HG03280 (cell line): ENCODE measurements at regions not wholly inside any gene's neighbourhood (a gene's known extent, or its start where the extent isn't known, plus 50 kb on each side); places are given as distances from the start of the nearest gene placed in this dataset.
"Not testable (repeated sequence)": the region's sequence is repeated elsewhere in the genome, so short reads cannot be mapped to it uniquely, and the experiment has no call there.

Experiments
- ATAC-seq: cut with Tn5 transposase; IDR thresholded peaks from one replicate; pipeline ENCODE4 v1.9.1; 2021; ENCODE audit warnings: mild to moderate bottlenecking, moderate library complexity; ENCODE audit not compliant: unreplicated experiment

DNA sequence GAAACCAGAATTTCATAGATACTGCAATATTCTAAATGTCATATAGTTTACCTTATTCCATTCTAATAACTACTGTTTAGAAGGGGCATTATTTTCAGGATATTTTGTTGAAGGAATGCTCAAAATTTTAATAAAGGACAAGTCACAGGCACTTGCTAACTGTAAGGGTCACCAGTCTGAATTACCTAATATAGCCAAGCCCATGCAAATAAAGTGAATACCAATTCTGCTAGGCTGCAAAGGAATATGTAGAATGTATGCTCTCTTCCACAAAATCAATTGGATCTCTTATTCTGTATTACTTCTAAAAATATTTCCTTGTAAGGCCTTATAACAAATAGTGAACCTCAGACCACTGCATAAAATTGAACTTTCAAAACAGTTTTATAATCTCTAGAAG is 52.3 kb upstream of the FAT4 start:
- no peak for ATAC-seq

DNA sequence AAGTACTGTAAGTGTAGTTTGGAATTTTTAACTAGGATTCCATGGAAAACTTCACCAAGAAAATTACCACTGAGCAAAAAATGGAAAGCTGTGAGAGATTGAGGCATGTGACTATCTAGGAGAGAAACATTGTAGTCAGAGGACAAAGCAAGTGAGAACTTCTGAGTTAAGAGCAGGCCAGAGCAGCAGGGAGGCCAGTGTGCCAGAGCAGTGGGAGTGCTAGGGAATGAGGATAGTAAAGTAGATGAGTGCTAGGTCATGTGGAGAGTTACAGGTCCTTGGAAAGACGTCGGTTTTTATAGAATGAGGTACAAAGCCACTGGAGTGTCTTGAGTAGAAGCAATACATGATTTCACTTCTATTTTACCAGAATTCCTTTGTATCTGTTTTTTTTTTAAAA is 52.7 kb upstream of the FAT4 start:
- no peak for ATAC-seq

- no peak for ATAC-seq
These were observed 60.6 kb upstream of the FAT4 start for GRCh38 chr4:125254106-125254505.

DNA sequence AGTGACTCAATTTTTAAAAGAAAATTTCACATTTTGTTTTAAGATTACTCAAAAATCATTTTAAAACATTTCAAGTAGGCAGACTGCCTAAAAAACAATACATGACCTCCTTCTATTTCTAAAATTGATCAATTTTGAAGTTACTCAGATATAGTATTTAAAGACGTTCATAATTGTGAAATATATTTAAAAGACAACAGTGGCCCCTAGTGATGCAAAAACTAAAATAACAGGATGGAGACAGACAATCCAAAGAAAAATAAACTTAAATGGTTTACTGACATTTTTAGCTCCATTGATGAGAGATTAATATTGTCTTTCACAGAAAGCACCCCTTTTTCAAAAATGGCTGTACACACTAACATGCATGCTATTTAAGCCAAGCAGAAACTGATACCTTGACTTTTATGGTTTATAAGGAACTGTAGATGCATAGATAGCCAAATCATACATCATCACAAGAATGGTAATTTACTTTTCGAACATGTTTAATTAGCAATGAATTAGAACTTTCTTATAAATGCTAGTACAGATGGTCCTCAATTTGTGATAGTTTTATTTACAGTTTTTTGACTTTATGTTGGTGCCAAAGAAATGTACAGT is 69.8 kb upstream of the FAT4 start:
- no peak for ATAC-seq

DNA sequence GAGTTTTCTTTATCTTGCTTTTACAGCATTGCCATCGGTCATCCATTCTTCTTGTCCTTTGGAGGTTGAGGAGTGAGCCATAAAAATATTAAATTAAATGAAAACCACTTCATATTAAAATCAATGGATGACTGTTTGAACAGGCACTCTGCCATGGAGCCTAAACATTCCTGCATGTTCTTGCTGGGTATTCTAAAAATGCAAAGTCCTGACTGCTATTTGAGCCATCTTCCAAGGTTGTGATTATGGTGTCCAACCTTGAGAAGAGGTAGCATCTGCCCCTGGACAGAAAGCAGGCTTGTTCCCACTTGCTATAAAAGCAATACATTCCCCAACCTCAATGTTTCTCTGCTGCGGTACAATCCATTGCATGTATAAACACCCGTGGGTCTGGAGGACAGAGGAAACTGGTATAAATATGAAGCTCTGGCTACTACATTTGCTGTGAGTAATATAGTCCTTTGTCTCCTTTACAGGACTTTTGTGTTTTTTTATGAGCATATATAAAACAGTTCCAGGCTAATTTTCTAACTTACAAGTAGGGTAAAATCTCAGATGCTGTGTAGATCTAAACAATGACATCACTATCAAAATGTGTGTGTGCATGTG is 70.9 kb upstream of the FAT4 start:
- no peak for ATAC-seq

DNA sequence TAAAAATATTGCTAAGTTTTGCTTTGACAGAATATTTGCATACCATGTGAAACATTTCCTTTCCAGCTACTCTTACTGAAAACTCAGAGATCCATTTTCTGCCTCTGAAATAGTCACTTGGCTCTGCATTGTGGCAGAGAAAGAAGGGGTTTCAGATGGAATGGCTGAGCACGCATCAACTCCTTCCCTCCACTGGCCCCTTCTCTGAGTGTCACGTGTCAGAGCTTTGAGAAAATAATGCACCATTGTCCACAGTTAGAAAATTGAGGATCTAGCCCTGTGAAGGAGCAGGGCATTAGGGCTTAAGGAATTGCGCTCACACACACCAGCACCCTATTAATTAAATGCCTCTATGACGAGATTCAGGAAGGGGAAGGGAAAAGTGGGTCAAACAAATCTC is 78.8 kb upstream of the FAT4 start:
- ATAC-seq = no peak

GRCh38 chr4:125231661-125232060 is 83.1 kb upstream of the FAT4 start:
- no peak for ATAC-seq

GRCh38 chr4:125229596-125230058 is 85.1 kb upstream of the FAT4 start:
- ATAC-seq = no peak

- ATAC-seq = no peak
These were observed 88.9 kb upstream of the FAT4 start for GRCh38 chr4:125225806-125226205.

- ATAC-seq = no peak
These were observed 114.2 kb upstream of the FAT4 start for GRCh38 chr4:125200556-125200955.

- ATAC-seq = no peak
These were observed 115.8 kb upstream of the FAT4 start for GRCh38 chr4:125198916-125199315.

- not testable (repeated sequence) for ATAC-seq
These were observed 122.8 kb upstream of the FAT4 start for GRCh38 chr4:125191874-125192459.

- ATAC-seq = no peak
These were observed 123.5 kb upstream of the FAT4 start for GRCh38 chr4:125191232-125191631.

DNA sequence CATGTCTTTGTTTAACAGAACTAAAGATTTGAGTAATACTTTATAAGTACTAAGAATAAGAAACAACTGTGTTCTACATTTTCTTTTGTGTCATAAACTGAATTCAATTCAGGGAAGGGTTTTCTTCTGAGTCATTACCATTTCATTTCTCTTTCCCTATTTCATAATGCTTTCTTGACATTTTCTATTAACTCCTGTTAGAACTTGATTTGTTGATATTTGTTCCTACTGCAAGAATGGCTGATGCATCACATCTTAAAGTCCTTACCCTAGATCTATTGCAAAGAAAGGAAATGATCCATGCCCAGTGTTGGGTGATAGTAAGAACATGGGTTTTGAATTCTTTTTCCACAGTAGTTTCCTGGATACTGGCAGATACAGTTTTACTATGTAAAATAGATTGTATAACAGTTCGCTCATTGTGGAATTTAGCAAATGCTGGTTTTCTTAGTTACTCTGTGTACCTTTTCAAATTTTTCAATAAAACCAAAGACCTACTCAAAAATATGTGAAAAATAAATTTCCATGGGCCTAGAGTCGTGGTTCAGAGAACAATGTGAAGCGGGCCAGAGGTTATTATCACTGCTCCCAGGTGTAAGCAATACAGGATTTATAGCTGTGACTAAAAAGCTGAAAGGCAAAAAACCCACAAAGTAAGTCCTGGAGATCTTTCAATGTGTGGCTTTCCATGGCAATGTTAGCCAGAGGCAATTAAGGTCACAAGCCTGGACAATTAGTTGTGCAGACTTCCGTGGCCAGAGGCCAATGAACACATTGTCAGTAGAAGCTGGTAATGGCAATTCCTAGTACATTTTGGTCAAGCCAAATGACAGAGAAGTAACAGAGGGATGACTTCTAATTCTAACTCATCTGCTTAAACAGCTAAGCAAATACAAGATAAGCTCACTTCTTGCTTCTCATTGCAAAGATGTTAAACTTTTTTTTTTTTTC is 127.3 kb upstream of the FAT4 start:
- no peak for ATAC-seq

- no peak for ATAC-seq
These were observed 130.6 kb upstream of the FAT4 start for GRCh38 chr4:125184116-125184515.

- no peak for ATAC-seq
These were observed 133.0 kb upstream of the FAT4 start for GRCh38 chr4:125181804-125182203.

GRCh38 chr4:125179727-125180126 is 135.0 kb upstream of the FAT4 start:
- no peak for ATAC-seq

DNA sequence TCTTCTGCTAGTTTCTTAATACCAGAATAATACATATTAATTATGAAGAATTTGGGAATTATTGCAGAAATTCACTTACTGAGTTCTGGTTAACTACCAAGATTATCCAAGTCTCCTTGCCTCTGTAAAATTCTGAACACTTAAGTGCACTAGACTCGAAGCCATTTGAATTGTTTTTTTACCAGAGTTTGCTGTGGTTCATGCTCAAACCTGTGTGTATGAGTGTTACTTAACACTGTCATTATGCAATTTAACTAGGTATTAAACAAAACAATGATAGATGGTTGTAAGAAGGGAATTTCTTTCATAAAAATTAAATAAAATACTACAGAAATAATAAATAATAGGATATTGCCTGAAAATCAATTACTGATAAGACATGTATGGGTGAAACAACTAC is 145.6 kb upstream of the FAT4 start:
- ATAC-seq = no peak

DNA sequence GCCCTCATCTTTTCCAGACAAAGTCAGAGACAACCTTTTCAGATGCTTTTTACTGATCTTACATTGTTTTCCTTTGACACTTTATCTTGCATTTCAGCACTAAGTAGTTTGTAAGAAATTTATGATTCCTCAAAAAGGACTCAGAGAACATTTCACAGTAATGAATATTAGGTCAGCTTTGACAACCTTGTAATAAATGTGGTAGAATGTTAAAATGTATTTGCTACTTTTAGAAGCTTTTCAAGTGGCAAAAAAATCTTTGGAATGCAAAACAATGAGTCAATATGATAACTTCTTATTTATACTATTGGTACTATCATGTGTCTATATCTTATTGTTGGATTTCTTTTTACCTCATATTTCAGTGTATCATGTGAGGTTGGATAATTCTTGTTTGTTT is 146.2 kb upstream of the FAT4 start:
- ATAC-seq = no peak

DNA sequence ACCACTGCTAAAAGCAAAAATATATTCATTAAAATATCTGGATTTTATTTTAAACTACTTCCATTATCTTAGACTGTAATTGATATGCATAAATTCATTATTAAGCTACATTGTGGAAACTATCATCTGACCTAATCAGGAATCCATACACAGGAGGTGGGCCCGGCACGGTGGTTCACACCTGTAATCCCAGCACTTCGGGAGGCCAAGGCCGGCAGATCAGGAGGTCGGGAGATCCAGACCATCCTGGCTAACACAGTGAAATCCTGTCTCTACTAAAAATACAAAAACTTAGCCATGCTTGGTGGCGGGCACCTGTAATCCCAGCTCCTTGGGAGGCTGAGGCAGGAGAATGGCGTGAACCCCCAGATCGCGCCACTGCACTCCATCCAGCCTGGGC is 148.7 kb upstream of the FAT4 start:
- ATAC-seq = not testable (repeated sequence)

DNA sequence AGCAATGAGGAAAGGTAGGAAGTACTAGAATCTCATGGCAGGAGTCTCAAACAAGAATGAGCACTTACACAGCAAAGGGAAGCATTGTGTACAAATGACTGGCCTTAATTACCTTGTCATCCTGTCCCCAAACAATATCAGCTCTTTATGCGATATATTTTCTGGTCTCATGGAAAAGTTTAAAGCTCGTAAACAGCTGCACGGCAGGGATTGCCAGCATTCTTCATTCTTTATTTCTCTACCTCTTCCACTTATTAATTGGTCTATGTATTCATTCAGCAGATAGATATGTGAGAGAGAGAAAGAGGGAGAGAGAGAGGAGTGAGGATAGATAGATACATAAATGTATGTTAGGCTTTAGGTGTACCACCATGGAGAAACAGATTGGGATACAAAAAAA is 155.8 kb upstream of the FAT4 start:
- no peak for ATAC-seq

DNA sequence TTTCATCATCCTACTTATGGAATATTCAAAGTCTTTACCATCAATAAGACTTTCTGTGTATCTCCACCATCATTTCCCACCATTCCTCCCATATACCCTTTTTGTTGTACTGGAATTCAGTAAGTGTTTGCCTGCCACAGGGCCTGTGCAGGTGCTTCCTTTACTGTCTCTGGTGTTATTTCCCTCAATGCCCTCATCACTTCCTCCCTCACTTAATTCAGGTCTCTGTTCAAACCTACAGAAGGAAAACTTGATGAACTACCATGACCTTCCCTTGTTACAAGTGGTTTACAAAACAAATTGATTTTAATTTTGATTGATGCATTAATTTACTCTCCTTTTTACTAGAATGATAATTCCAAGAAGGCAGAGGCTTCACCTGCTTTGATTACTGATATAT is 159.5 kb upstream of the FAT4 start:
- ATAC-seq = no peak
